Fibroblast of lung (primary cell): ENCODE measurements at regions not wholly inside any gene's neighbourhood (a gene's known extent, or its start where the extent isn't known, plus 50 kb on each side); places are given as distances from the start of the nearest gene placed in this dataset.

Experiments
- EZH2 ChIP-seq: IDR thresholded peaks from 2 replicates; pipeline ENCODE4 v1.5.1; 2012; ENCODE audit warnings: low read length, control low read depth, mild to moderate bottlenecking; ENCODE audit errors: missing control alignments
- TF ChIP-seq, protein P1 (sequence below), 2 donors: IDR thresholded peaks in 1 of 2; conservative IDR thresholded peaks in 1 of 2; 1 replicate in 1 of 2; 2 replicates in 1 of 2; pipeline ENCODE4 v1.5.1; 2011 to 2012; ENCODE audit warnings: low read length in 2 of 2, control low read depth in 1 of 2, inconsistent platforms in 1 of 2, low read depth in 1 of 2, mild to moderate bottlenecking in 1 of 2

DNA sequence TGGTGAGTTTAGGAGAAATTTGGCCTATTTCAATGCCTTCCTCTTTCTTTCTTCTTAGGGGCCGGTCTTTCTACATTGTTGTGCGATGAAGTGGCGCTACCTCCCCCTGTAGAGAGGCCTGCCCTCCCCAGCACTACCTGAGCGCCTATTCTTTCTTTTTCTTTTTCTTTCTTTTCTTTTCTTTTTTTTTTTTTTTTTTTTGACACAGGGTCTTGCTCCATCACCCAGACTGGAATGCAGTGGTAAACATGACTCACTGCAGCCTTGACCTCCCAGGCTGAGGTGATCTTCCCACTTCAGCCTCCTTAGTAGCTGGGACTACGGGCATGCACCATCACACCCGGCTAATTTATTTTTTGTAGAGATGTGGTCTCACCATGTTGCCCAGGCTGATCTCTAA is 136.1 kb upstream of the MAX start:
- TF ChIP-seq, protein P1, sequence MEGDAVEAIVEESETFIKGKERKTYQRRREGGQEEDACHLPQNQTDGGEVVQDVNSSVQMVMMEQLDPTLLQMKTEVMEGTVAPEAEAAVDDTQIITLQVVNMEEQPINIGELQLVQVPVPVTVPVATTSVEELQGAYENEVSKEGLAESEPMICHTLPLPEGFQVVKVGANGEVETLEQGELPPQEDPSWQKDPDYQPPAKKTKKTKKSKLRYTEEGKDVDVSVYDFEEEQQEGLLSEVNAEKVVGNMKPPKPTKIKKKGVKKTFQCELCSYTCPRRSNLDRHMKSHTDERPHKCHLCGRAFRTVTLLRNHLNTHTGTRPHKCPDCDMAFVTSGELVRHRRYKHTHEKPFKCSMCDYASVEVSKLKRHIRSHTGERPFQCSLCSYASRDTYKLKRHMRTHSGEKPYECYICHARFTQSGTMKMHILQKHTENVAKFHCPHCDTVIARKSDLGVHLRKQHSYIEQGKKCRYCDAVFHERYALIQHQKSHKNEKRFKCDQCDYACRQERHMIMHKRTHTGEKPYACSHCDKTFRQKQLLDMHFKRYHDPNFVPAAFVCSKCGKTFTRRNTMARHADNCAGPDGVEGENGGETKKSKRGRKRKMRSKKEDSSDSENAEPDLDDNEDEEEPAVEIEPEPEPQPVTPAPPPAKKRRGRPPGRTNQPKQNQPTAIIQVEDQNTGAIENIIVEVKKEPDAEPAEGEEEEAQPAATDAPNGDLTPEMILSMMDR (conservative IDR thresholded peaks at IDR 0.05 in 1 of 2, IDR thresholded peaks at IDR 0.05 in 1 of 2; ENCODE audit: low read depth in 1 of 2, low read length in 2 of 2): no peak
- no peak for TF ChIP-seq EZH2
